ENCODE measurements at regions not wholly inside any gene's neighbourhood (a gene's known extent, or its start where the extent isn't known, plus 50 kb on each side); places are given as distances from the start of the nearest gene placed in this dataset.

GRCh38 chr2:16303761-16304160, 361.9 kb downstream of the CYRIA start:
- DNase-seq (ENCODE audit: low read depth in 1 of 2, low spot score in 1 of 2) = no peak

GRCh38 chr2:16303273-16303577, 362.4 kb downstream of the CYRIA start:
- no peak for DNase-seq (ENCODE audit: low read depth in 1 of 2, low spot score in 1 of 2)

- no peak for DNase-seq (ENCODE audit: low read depth in 1 of 2, low spot score in 1 of 2)
These were observed 362.3 kb downstream of the MYCN start for GRCh38 chr2:16302431-16303272.

- DNase-seq (ENCODE audit: low read depth in 1 of 2, low spot score in 1 of 2) = no peak
These were observed 361.6 kb downstream of the MYCN start for GRCh38 chr2:16301961-16302360.

GRCh38 chr2:16298866-16299265, 358.5 kb downstream of the MYCN start:
- no peak for DNase-seq (ENCODE audit: low read depth in 1 of 2, low spot score in 1 of 2)

GRCh38 chr2:16296331-16297250, 356.2 kb downstream of the MYCN start:
- no peak for DNase-seq (ENCODE audit: low read depth in 1 of 2, low spot score in 1 of 2)

- no peak for DNase-seq (ENCODE audit: low read depth in 1 of 2, low spot score in 1 of 2)
These were observed 355.6 kb downstream of the MYCN start for GRCh38 chr2:16296038-16296290.

- no peak for DNase-seq (ENCODE audit: low read depth in 1 of 2, low spot score in 1 of 2)
These were observed 354.4 kb downstream of the MYCN start for GRCh38 chr2:16294791-16295190.

- DNase-seq (ENCODE audit: low read depth in 1 of 2, low spot score in 1 of 2) = no peak
These were observed 353.5 kb downstream of the MYCN start for GRCh38 chr2:16293871-16294270.

- no peak for DNase-seq (ENCODE audit: low read depth in 1 of 2, low spot score in 1 of 2)
These were observed 353.0 kb downstream of the MYCN start for GRCh38 chr2:16293398-16293797.

GRCh38 chr2:16291731-16292550, 351.6 kb downstream of the MYCN start:
- no peak for DNase-seq (ENCODE audit: low read depth in 1 of 2, low spot score in 1 of 2)

GRCh38 chr2:16291226-16291625, 350.9 kb downstream of the MYCN start:
- DNase-seq (ENCODE audit: low read depth in 1 of 2, low spot score in 1 of 2) = no peak

- DNase-seq (ENCODE audit: low read depth in 1 of 2, low spot score in 1 of 2) = no peak
These were observed 350.1 kb downstream of the MYCN start for GRCh38 chr2:16290311-16291020.

GRCh38 chr2:16288371-16289112, 348.2 kb downstream of the MYCN start:
- DNase-seq (ENCODE audit: low read depth in 1 of 2, low spot score in 1 of 2) = no peak

GRCh38 chr2:16287831-16288230, 347.5 kb downstream of the MYCN start:
- DNase-seq (ENCODE audit: low read depth in 1 of 2, low spot score in 1 of 2) = no peak

GRCh38 chr2:16287281-16287680, 346.9 kb downstream of the MYCN start:
- DNase-seq (ENCODE audit: low read depth in 1 of 2, low spot score in 1 of 2) = no peak

- DNase-seq (ENCODE audit: low read depth in 1 of 2, low spot score in 1 of 2) = no peak
These were observed 345.6 kb downstream of the MYCN start for GRCh38 chr2:16285813-16286510.

GRCh38 chr2:16284941-16285625, 344.7 kb downstream of the MYCN start:
- DNase-seq (ENCODE audit: low read depth in 1 of 2, low spot score in 1 of 2) = no peak
